Skin of body (tissue), 1 donor: ENCODE measurements at regions not wholly inside any gene's neighbourhood (a gene's known extent, or its start where the extent isn't known, plus 50 kb on each side); places are given as distances from the start of the nearest gene placed in this dataset.

ENCODE experiments used
- DNase-seq: peaks from one replicate; lab custom pipeline; 2025; lab: John Stamatoyannopoulos, UW

DNA sequence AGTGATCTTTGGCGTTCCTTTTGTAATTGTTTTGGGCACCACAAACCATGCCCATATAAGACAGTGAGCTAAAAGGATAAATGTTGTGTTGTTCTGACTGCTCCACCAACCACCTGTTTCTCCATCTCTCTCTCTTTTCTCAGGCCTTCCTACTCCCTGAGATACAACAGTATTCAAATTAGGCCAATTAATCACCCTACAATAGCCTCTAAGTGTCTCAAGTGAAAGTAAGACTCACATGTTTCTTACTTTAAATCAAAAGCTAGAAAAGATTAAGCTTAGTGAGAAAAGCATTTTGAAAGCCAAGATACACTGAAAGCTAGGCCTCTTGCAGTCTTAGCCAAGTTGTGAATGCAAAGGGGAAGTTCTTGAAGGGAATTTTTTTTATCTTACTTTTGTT lies 268.8 kb upstream of the NREP start:
- no peak for DNase-seq

DNA sequence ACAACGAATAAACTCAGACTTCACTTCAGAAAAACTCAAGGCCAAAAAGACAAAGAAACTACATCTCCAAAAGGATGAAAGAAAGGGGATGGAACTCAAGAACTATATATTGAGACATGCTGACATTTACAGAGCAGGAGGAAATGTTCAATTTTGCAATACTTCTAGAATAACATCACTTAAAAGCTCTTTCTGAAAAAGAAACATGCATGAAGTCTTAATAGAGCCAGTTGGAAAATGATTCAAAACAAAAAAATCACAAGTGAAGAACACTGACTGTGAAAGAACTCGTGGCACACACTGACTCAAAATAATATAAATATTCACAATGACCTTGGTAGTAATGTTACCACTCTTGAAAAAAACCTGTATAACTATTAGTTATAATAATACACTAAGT lies 267.8 kb upstream of the NREP start:
- no peak for DNase-seq

DNA sequence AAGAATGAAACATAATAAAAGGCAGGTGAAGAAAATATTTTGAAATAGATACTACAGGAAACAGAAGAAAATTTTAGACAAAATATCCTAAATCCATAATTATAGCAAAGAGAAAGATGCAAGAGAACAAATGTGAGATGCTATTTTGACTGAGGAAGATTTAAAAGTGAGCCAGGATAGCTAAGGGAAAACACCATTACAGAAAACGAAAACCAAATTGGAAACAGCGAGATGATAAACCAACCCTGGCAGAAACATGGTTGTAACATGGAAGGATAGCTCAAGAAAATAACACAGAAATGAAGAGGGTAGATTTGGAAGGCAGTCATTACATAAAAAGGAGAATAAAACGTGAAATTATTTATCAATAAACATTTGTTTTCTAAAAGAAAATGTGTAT lies 267.2 kb upstream of the NREP start:
- DNase-seq = no peak

DNA sequence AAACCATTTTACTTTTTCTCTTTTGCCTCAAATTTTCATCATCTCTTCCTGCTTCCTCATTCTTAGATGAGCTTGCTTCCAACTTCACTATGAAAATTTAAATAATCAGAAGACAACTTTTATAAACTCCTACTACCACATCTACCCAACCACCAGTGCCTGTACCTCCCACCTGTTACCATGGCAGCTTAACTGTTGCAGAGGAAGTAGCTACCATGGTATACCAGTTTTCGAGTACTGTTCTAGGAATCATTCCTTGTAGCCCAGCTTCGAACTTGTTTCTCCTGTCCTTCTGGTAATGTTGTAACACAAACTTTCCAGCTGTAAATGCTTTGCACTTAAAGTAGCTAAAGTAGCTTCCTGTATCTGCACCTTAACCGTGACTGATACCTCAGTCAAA lies 266.8 kb upstream of the NREP start:
- no peak for DNase-seq

DNA sequence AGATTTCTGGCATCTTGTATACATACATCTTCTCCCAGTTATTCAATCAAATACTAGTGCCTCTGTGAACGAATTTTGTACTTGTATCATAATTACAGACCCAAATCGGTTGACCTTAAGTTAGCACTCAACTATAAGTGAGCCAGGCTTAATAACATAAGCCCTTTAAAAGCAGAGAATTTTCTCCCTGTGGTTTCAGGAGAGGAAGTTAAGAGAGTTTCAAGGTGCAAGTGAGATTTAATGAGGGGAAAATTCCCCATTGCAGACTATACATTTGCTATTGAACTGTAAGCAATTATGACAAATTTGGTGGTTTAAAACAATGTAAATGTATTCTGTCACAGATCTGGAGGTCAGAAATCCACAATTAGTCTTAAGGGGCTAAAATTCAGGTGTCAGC lies 261.9 kb upstream of the NREP start:
- no peak for DNase-seq

DNA sequence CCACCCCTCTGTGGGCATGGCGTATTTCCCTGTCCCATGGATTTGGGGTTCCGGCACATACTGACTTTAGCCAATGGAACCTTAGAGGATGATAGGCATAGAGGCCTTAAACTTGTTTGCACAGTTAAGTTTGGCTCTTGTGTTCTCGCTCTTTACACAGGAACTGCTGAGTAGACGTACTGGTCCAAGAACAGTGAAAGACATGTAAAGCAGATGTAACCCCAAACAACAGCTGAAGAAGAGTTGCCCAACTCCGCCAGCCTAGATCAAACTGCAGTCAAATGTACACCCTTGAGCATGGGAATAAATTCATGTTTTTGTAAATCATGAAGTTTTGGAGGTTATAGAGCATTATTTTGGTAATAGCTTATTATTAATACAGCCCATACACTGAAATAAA lies 260.0 kb upstream of the NREP start:
- DNase-seq = no peak

DNA sequence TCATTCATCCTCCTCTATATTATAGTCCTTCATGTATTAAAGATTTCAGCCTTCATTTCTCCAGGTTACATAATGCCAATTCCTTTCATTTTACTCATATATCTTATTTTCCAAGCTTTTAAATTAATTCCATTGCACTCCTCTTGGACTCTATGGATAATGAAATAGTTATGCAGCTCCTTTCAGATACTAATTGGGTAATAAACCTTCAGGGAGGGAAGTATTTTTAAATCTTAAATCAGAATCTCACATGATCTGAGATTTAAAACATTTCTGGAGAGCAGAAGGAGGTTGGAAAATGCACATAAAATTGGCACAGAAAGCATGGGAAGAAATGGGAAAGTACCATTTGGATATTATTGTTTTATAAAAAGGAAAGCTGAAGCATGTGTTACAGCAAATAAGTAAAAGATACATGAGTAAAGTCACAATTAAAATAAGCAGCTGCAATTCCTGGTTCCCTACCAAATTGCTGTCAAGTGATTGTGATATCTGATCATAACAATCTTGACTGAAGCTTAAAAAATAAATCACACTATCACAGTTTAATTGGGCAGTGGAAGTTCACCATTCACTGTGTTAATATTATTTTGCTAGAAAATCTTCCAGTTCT lies 257.9 kb upstream of the NREP start:
- peak; percentile 84 for DNase-seq

DNA sequence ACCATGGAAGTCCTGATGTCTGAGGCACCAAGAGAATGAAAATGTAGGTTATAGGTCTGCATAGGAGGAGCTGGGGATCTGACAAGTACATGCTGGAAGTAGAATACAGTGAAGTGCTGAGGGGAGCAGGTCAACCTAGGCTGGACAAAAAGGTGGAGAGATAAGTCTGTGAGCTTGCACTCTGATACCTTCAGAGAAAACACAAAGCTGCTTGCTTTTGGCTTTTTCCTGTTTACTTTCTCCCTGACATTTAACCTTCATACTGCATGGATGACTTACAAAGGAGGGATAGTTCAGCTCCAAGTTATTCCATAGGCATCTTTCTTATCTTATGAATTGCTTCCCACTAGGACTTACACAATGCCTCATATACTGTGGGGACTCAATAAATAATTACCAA lies 256.7 kb upstream of the NREP start:
- no peak for DNase-seq

DNA sequence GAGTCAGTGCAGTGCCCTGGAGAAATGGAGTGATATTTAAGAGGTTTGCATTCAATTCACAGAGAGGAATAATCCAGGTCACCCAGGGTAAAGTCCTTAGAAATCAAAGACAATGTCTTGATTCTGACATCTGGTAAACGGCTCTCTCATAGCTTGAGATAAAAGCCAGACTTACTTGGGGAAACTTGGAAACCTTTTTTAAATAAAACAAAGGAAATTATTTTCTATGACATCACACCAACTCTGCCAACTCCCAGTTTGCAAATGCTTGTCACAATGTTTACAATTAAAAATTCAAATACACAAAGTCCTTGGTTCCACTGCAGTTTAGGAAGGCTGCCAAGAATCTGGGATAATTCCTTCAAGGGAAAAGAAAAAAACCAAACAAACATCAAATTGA lies 255.1 kb upstream of the NREP start:
- peak; percentile 65 for DNase-seq

DNA sequence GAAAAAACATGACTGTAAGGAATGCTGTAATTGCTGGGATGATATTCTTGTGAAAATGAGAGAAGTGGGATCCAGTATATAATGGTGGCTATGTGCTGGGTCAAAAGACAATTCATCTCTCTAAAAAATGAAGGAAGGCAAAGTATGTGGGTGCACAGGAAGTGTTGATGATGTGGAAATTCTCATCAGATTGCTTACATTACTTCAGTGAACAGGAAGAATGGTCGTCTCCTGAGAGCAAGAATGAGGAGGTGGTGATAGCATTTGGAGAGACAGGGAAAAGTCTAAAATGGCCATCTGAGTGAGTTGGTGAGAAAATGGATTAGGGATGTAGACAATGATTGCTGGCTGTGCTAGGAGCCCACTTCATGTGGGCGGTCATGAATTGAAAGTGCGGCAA lies 253.5 kb upstream of the NREP start:
- no peak for DNase-seq

DNA sequence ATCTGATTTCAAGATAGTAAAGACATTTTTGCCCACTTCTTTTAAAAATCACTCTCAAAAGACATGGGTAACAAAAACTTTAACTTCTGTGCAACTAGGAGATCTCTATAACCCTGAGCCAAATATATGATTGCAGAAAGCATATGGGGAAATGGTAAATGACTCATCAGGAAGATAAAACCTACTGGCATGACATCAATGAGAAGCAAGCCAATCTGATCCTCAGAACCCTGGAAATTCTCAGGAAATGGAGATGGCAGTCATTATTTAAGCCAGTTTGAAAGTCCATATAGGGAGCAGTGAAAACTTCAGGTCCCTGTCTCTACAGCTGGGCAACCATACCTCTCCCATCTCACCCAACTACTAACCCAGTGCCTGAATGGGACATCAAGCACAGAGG lies 249.7 kb upstream of the NREP start:
- no peak for DNase-seq

DNA sequence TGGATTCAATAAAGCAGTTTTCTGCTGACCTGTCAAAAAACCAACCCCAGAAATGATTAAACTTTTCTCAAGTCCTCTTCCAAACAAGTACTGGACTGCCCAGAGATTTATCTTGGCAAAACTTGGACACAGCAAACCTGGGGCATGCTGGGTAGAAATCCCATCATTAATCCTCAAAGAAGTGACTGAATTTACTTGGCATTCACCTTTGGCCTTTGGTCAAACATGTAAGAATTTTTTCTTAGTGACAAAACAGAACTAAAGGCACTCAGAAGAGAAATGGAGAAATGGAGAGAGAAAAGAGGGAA lies 248.6 kb upstream of the NREP start:
- peak; percentile 38 for DNase-seq

DNA sequence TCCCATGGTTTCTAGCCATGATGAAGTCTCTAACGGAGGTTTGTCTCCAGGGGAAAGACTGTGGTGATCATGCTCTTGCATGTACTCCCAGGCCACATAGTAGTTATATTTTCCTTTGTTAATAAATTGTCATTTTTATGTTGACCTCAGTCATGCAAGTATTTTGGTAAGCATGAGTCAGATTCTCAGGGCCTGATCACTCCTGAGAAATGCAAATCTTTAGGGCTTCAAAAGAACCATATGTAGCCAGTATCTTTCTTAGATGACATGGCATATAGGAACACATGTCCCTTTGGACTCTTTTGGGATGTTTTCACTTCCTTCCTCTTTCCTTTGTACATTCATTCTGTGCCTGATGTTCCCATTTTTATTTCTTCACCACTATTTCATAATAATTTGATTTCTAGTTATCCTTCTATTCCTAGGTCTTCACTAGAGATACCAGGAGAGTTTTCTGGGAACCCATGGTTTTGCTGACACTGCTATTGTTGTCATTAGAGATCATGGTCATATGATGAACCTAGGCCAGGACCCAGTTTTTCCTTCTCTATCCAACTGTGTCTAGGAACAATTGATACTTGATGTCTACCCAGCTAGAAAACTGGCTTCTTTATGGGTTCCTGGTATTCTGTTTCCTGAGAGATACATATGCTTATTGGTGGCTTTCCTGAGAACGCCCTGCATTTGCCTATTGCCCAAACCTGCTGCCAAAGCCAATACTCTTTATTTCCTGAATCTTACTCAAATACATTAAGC lies 248.1 kb upstream of the NREP start:
- DNase-seq = peak; percentile 5

DNA sequence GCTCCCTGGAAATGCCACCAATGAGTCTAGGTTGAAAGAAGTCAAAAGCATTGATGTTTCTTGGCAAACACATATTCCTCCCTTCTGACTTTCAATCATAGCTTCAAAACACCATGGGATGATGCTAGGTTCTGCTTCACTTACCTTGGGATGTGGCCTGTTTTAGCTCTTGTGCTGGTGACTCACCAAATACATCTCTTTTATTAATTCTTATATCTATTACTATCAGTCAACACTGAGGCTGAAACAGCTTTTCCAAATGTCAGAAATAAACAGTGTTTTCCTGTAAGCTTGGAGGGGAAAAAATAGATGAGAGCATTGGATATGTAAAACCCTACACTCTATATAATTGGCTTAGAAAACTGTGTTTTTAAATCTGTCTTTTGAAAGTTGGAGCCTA lies 245.4 kb upstream of the NREP start:
- no peak for DNase-seq

DNA sequence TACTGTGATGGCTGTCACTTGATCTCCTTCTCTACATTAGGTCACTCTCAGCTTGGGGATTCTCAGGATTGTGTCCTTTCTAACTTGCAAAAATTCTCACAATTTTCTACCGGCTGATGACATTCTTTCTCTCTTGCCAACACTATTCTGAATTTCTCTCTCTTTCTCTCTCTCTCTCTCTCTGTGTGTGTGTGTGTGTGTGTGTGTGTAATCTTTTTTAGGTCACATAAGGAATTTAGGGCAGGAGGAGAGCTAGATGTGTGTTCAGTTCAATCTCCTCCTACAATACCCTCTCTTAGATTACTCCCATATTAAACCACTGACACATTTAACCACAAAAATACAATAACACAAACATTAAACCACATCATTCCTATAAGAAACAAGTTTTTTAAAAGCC lies 242.3 kb upstream of the NREP start:
- no peak for DNase-seq

DNA sequence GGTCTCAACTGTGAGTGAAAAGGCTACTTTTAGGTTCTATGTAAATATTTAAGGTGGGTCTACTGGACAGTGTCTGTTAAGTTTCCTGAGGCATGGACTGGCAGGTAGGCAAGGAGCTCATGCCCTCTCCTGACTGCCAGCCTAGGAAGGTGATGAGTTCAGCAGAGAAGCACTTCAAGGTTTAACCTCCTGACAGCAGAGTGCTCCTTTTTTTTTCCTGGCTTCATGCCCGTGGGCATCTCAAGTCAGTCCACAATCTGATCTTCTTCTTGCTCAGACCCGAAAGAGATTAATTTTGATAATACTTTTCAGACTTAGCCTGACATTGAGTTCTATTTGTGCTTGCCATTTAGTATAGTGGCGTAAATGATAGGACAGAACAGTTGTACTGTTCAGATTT lies 241.9 kb upstream of the NREP start:
- DNase-seq = no peak

DNA sequence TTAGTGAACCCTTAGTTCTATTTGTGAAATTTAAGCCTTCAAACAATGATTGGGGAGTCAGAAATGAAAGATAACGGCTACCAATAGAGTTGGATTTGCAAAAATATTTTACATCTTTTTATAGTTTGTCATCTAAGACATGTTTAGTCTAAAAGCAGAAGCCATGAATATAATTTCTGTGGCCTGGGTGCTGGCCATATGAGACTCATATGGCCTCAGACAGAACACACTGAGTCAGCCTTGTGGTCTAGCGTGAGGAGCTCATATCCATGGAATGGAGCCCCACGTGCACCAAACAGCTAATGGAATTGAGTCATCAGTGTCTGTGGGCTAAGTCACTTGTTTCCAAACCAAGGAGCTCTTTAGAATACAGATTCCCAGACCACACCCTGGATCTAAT lies 240.7 kb upstream of the NREP start:
- peak; percentile 82 for DNase-seq

DNA sequence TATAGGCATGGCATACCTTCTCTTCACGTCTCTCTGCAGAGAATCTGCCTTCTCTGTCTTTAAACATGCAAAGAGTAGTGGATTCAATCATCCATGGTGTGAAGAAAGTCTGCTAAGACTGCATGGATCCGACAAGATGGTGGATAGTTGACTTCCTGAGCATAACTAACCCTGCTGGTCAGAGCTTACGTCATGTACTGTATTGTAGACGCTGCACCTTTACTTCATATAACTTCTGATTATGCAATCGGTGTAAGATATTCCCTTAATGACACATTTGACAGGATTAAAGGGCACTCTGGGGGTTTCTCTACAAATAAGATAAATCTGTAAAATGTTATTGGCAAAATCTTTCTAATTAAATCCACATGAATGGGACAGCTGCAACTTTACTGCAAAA lies 240.3 kb upstream of the NREP start:
- DNase-seq = peak; percentile 82

DNA sequence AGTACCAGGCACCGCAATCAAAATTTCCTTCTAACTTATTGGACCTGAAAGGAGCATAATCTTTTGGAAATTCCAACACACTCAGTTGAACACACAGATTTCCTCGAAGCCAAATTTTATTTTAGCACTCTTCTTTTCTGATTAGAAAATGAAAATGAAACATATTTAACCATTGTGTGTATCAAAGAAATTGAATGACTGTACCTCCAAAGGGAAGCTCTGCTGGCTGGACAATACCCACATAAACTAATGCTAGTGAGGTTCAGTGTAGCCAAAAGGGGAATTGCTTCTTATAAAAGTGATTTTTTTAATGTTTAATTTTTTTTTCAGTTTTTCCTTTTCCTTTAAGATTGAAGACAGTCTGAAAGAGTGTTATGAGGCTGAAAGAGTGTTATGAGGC lies 239.6 kb upstream of the NREP start:
- no peak for DNase-seq

DNA sequence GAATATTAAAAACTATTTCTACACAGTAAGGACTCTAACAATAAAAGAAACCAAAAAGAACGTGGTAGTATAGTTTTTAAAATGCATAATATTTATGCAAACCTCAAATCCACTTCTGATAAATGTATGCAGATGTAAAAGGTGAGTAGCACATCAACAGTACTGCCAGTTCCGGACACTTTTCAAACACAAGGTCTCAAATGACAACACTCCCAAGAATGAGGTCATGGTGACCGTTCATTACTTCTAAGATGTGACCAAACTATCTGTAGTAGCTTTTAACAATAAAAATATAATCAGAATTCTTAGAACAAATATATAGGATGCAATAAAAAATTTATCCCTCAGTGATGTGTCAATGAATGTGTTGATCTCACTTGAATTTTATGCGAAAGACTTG lies 238.7 kb upstream of the NREP start:
- DNase-seq = no peak

DNA sequence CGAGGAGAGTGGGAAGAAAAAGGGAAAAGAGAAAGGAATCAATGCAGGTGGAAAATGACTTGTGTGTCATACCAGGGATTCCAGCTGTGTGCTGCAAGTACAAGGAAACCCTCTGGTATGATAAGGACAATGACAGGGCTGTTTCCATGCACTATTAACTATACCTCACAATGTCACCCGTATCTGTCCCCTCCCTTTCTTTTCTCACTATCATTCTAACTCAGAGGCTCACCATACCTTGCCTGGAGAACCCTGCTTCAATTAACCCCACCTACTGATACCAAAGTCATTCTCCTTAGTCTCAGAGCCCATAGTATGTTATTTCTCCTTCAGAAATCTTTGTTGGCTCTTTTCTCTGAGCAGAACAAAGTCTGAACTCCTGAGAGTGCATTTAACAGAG lies 236.2 kb upstream of the NREP start:
- no peak for DNase-seq

DNA sequence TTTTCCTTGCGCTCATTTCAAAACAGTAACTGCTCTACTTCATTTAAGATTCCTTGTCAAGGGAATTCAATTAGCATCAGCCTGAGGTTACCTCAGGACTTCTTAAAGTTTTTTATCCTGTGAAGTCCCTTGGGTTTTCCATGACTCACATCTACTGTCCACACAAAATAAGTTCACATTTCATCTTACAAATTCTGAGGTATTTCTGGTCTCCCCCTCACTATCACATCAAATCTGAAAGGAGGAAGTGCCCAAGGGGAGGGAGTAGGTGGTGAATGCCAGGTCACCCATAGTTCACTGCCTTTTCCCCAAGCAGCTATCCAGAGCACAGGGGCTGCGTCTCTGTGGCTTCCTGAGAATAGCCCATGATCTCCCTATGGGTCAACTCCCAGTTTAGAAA lies 227.1 kb upstream of the NREP start:
- DNase-seq = no peak

DNA sequence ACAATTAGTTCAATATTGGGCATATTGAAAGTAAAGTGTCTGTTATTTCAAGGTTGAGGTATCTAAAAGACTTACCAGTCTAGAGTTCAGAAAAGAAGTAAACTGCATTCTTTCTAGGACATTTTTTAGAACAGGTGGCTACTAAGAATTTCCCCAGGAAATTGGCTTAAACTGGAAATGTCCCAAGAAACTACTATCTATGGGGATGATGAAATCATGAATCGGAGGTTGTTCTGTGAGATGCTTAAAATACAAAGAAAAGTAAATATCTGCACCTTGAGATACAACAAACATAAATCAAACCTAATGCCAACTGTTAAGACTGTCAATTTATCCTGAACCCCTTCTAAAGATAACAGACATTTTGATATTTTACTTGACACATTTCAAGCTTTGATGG lies 226.5 kb upstream of the NREP start:
- no peak for DNase-seq

DNA sequence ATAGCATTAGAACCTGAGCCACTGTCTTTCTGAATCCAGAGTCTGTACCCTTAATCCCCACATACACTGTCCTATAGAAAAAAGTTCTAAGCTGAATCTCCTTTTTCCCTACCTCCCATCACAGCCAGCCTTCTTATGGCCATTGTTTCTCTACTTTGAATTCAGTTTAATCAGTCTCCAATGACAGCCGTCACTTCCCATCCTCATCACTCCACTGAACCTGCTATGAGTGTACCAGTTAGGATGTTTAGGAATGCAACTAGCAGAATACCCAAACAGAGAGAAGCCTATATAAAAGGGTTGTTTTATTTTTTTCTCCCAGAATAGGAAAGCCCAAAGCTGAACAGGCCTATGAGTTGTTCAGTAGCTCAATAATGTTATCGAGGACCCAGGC lies 220.4 kb upstream of the NREP start:
- no peak for DNase-seq
